HG03457 (cell line): ENCODE measurements at regions not wholly inside any gene's neighbourhood (a gene's known extent, or its start where the extent isn't known, plus 50 kb on each side); places are given as distances from the start of the nearest gene placed in this dataset.
"Not testable (repeated sequence)": the region's sequence is repeated elsewhere in the genome, so short reads cannot be mapped to it uniquely, and the experiment has no call there.

Experiments
- ATAC-seq: cut with Tn5 transposase; IDR thresholded peaks from one replicate; pipeline ENCODE4 v1.9.1; 2021; ENCODE audit warnings: moderate number of reproducible peaks; ENCODE audit not compliant: unreplicated experiment

DNA sequence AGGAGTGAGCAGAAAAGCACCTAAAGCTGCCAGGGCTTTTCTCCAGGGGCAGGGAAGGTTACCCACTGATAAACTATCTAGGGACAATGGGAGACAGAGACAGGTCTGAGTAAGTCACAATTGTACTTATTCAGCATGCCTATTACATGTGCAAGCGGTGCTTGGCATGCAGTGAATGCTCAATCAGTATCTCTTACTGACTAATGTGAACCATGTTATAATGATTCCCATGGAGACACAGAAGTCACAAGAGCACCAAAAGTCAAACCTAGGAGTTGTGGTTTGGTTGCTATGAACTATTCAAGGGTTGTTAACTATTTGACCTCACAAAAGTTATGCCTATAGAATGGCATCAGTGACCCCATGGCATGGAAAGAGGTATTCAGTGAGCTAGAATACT is 50.0 kb upstream of the RASGRP1 start:
- ATAC-seq: no peak

DNA sequence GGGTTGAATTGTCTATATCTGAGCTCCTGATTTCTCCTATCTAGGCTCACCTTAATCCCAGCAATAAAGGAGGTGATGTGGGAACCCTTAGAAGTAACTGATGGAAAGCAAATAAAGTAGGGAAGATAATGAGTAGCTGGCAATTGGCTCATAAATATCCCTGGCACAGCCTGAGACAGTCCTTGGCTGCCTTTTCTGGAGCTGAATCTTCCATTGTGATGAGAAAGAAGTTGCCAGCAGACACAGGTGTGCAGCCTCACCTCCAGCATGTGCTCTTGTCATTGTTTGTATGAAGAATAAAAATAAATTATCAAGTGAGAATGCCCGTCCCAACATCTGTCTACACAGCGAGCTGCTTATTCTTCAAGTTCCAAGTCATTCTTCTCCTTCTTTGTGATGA is 53.2 kb upstream of the RASGRP1 start:
- ATAC-seq: no peak

DNA sequence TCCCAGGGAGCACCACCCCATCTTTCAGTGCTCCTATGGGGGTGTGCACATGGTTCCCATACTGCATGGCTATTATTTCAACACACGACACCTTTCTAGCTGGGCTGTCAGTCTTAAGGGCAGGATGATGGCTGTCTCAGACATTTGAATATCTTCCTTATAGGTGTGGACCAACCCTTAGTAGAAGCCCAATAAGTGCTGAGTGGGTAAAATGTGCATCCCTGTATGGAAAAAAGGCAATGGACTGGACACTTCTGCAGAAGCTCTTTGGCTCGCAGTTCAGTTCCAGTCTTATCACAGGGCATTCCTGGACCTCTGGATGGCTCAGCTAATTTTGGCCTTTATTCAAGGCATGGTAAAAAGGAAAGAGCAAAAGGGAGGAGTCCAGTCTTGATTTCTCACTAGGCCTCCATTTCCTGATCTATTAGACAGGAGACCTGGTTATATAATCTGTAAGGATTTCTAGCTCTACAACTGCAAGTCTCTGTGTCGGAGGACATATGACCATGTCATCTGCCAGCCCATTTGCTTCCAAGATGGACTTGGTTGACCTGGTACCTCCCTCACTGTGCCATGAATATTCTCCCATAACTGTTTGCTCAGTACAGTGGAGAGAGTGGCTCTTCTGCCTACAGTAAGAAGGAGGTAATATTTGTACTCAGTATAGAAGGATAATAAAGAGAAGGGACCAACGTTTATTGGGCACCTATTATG is 53.8 kb upstream of the RASGRP1 start:
- ATAC-seq: no peak

DNA sequence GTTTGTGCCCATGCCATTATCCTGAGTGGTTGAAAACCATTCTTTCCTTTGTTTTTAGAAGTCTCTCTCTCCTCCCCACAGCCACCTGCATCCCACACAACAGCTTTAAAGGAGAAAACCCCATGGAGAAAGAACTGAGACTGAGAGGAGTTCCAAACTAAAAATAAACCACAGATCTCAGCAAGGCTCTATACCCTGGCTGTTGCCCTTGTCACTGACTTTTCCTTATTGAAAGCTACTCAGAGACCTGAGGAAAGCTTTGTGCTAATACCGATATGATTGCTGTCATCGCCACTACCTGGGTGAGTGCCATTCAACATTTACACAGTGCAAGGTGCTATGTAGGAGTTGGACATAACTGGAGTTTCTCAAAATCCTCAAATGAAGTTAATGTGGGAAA is 55.5 kb upstream of the RASGRP1 start:
- no peak for ATAC-seq

DNA sequence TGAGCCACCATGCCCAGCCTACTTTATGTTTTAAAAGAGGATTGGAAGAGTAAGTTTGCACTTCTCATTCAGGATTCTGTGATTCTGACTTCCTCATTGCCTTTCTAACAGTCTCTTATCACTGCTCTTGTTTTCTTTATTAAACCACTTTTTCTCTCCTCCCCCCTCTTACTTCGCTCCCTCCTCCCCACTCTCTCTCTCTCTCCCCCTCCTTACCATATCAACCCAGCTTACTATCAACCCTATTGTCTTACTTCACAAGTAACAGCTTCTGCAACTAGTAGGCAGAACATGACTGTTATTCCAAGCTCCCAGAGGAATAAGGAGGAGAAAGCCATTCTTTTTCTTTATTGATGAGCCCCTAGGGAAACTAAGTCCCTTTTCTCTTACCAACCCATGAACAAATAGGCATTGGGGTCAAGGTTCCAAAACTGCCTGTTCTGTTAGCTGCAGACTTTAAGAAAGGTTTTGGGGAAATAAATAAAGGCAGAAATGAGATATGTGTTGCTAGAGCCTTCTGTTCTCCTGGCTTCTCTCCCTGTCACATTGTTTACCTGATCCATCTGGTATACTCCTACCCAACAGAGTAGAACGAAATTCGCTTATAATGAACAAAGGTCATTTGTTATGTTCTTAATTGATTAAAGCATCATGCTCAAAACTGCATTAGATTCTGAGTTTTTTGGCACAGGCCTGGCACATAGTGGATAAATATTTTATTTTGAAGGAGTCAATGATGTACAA is 56.4 kb upstream of the RASGRP1 start:
- ATAC-seq: no peak

DNA sequence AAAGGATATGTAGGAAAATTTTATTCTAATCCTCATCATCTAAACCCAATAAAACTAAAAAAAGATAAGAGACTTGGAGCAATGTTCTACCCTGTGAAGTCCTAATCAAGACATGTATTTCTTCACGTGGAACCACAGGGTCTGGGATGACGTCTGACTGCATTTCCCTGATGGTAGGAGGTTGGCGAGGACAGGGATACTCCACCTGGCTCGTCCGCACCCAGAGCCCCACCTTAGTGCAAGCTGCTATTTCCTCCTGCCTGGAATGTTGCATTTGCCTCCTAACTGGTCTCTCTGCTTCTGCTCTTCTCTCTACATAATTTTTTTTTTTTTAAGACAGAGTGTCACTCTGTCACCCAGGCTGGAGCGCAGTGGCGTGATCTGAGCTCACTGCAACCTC is 57.7 kb upstream of the RASGRP1 start:
- ATAC-seq: no peak

DNA sequence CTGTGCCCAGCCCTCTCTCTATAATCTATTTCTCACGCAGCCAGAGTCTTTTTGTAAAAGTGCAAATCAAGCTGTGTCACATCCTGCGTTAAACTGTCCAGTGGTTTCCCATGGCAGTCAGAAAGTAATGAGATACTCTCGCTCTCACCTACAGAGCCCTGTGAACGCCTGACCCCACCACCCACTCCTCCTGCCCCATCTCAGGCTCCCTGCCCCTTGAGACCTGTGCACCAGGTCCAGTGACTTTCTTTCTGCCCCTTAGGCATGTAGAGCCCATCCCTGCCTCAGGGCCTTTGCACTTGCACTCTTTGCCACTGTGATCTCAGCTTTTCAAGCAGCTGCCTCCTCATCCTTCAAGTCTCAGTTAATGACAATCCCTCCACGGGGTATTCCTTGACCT is 58.3 kb upstream of the RASGRP1 start:
- ATAC-seq: no peak

DNA sequence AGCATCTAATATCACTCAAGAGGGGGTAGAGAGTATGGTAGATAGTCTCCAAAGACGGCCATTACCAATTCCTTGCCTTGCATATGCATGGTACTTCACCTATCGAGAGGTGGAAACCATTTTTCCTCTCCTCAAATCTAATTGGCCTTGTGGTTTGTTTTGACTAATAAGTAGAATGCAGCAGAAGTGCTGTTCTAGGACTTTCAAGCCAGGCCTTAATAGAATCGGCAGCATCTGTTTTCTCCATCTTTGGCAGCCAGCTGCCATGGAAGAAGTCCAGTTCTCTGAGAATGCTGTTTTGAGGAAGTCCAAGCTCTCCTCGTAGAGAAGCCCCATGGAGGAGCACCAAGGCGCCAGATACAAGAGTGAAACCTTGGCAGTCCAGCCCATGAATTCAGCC is 59.1 kb upstream of the RASGRP1 start:
- no peak for ATAC-seq

DNA sequence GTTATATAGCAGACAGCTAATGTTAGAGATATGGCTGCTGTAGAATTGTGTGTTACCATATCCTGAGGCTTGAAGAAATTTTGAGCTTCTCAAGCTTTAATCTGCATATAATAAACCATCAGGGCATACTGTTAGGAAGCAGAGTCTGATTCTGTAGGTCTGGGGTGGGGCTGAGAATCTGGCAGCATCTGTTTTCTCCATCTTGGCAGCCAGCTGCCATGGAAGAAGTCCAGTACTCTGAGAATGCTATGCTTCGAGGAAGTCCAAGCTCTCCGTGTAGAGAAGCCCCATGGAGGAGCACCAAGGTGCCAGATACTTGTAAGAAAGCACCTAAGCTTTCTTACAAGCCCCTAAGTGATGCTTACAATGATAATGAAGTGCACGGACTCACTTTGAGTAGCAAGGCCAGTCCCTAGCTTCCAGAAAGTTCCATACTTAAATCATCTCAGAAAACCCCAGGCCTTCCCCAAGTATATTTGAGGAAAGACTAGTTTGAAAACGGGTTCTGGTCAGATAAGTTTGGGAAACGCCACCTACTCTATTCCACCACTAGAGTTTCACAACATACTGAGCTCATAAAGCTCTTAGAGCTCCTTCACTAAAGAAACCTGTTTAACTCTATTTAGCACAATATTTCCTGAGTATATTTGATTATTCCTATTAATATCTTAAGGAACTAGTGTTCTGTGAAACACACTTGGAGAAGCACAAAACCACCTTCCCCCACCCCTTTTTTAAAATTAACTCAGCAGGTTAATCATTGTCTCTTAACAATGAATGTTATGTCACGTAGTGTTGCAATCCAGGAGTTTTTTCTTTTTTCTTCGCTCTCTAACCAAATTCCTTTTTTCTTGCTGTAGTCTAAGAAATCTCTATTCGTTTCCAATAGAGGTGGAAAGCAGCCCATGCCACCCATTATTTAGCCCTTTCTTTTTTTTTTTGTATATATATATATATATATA is 59.9 kb upstream of the RASGRP1 start:
- no peak for ATAC-seq

DNA sequence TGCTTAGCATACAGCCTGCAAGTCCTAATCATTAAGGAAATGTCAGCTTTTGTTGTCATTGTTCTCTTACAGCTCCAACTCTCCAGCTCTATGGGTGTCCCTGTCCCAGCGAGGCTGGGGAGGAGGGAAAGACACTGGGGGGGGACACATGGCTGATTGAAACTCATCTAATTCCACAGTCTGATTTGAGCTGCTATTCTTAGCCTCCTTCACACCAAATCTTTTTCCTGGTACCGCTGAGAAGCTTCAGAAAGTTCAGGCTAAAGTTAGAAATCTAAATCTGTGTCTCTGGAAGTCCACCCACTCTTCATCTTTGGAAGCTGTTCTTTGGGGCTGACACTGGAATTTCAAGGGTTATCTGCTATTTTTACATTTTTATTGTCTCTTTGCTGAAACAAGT is 61.3 kb upstream of the RASGRP1 start:
- ATAC-seq: no peak

DNA sequence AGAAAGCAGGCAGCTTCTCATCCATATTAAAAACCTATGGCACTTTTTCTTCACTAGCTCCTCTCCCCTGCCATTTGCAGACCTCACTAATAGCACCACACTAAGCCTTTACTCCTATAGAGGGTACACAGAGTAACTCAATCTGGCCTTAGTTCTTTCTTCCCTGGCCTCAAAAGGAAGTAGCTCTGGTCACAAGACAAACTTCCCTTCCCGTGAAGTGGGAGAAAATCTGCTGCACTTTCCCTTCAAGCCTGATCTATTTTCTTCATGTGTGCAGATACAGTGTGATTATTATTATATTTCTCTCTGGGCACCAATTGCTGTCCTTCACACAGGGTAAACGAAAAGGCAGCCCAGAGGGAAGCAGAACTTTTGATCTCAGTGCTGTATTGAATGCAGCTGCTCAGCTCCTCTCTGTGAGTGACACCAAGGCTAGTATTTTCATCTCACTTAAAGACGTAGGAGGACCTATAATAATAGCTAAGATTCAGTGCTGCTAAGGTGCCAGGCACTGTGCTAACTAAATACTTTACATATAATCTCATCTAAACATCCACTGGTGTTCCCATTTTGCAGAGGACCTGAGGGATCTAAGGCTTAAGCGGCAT is 61.9 kb upstream of the RASGRP1 start:
- no peak for ATAC-seq

DNA sequence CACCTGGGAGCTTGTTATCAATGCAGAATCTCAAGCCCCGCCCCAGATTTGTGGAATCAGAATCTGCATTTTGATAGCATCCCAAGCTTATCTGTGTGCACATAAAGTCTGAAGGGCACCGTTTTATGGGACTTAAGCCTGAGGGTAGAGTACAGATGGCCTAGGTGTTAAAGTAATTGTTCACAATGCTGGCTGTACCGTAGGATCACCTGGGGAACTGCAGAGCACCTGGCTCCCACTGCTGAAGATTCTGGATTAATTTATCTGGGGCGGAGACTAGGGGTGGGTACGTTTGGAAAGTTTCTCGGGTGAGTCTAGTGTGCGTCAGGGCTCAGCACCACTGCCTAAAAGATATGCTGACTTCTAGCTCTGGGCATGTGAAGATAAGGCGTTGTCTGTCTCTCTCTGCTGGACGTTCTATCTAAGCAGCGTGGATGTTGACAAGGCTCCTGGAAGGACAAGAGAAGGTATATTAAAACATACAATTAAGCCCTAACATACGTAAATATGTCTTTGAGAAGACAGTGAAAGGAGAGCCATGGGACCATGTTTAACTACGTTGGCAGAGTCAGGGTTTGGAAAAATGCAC is 63.2 kb upstream of the RASGRP1 start:
- no peak for ATAC-seq

DNA sequence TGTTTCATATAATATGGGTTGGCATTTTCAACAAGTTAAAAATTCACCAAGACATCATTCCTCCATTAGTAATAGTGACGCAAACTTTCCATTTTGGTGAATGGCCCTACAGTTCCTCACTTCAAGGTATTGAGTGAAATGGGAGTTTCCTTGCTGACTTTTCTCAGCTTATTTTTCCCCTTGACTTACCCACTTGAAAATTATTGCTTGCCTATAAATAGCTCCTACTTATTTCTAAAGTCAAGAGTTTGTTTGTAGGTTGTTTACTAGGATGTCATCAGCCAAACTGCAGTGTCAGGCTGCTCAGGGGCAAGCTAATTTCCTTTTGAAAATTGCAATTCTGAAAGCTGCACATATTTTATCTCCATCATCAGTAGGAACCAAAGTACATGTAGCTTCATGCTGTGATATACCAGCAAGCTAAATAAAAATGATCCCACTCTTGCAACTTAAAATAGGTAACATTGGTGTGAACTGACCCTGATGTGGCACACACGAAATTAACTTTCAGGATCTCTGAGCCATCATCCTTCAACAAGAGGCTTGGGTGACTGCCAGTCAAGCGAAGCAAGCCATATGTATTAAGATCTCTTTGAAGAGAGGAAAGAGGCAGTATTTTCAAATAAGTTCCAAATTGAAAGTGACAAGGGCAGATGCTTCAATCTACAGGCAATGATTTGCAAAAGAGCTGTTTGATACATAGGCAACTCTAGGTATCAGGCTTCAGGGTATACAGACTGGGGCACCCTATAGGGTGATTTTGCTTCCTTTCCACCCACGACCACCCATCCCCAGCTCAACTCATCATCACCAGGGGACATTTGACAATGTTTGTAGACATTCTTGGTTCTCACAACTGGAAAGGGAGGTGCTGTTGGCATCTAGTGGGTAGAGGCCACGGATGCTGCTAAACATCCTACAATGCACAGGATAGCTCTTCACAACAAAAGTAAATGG is 66.8 kb upstream of the RASGRP1 start:
- no peak for ATAC-seq

DNA sequence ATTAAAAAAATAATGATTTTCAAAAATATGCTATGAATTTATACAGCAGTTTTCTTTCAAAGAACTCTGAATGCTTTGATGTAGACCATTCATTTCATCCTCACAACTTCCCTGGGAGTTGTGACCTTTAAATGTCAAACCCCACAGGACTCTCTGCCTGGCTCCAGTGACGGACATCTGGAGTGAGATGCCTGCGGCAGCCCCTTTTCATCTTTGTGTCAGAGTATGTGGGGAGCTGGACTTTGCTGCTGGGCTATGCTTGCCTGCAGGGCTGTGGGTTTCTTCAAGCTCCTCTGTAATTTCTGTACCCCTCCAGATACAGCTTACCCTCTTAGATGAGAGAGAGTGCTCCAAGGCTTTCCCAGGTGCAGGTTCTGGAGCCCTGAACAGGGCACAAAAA is 70.6 kb upstream of the RASGRP1 start:
- no peak for ATAC-seq

DNA sequence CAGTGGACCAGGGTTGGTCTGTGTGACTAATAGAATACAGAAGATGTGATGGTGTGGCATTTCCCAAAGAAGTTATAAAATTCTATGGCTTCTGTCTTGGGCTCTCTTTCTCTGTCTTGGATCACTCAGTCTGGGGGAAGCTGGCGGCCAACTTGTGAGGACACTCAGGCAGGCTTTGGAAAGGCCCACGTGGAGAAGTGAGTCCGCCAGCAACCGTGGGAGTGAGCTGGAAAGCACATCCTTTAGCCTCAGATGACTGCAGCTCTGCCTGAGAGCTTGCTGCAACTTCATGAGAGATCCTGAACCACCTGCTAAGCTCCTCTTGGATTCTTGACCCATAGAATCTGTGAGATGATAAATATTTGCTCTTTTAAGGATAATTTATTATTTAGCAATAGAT is 72.0 kb upstream of the RASGRP1 start:
- ATAC-seq: no peak

DNA sequence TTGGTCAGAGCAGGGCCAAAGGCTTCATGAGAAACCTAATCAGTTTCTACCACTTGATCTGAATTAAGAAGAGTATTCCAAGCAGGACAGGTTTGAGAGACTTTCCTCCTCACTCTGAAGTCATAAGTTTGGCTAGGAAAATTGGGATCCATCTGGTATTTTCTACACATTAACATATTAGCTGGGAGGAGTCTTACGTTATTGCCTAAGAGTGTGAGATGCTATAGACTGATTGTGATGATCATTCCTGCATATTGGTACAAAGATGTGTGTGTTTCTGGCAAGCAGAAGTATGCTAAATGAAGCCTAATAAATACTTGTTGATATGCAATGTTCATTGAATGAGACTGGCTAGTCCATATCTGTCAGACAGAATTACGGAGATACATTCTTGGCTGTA is 73.5 kb upstream of the RASGRP1 start:
- no peak for ATAC-seq

DNA sequence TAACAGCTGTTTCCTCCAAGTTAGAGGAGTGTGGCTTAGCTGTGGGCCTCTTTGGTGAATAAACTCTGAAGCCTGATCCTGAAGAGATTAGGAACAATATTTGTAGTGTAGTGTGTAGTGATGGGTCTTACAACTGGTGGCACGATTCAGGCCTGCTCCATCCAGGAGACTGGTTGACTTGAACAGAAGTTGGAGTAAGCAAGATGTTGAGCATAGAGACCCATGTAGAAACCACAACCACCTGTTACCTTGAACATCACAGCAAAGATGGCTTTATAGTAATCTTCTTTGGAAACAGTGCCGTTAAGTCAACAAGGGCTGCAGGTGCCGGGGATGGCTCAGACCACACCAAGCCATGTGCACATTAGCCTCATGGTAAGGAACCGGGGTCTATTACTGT is 74.2 kb upstream of the RASGRP1 start:
- ATAC-seq: no peak

DNA sequence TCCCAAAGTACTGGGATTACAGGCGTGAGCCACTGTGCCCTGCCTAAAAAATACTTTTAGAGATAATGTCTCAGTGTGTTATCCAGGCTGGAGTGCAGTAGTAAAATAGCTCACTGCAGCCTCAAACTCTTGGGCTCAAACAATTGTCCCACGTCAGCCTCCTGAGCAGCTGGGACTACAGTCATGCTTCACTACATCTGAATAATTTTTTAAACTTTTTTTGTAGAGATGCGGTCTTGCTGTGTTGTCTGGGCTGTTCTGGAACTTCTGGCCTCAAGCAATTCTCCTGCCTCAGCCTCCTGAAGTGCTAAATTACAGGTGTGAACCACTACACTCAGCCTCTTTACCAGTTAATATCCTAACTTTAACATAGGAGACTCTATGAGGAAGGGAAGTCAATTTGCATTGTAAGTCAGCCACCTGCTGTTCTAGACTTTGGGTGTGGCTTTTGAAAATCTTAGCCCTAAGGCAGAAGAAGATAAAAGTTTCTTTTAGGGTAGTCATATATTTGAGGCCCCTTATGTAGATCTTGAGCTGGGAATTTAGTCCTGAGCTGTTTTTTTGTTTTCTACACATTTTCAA is 78.2 kb upstream of the RASGRP1 start:
- ATAC-seq: no peak

DNA sequence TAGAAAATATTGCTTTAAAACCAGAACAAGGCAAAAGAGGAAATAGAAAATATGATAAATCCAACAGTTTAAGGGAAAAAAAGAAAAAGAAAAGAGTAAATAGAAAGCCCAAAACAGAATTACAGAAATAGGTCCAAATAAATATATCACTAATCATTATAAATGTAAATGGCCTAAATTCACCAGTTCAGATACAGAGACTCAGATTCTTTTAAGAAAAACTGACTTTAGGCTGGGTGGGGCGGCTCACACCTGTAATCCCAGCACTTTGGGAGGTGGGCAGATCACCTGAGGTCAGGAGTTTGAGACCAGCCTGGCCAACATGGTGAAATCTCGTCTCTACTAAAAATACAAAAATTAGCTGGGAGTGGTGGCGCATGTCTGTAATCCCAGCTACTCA is 79.7 kb upstream of the RASGRP1 start:
- ATAC-seq: not testable (repeated sequence)
